BJ (cell line): ENCODE measurements at regions not wholly inside any gene's neighbourhood (a gene's known extent, or its start where the extent isn't known, plus 50 kb on each side); places are given as distances from the start of the nearest gene placed in this dataset.
"Not testable (repeated sequence)": the region's sequence is repeated elsewhere in the genome, so short reads cannot be mapped to it uniquely, and the experiment has no call there.

Experiments used
- CTCF ChIA-PET: fragments of 350-600 bp; formaldehyde crosslinking; extraction: SDS; loops from one replicate; lab custom pipeline; 2021; ENCODE audit warnings: antibody characterized with exemption, inconsistent platforms; lab: Yijun Ruan, JAX
- POLR2A ChIA-PET: fragments of 300-600 bp; sonication (Branson Sonifier 250); formaldehyde crosslinking; extraction: SDS; loops from one replicate; lab custom pipeline; 2021; ENCODE audit warnings: antibody characterized with exemption; lab: Charles Lee
- DNase-seq: peaks from one replicate; pipeline ENCODE4 v3.0.0-alpha.2; 2011; ENCODE audit warnings: low read depth
- H3K27me3 ChIP-seq: 2 replicates; pipeline ENCODE4 v1.6.0; 2011; ENCODE audit warnings: low read length; ENCODE audit not compliant: control insufficient read depth, insufficient read depth
- H3K36me3 ChIP-seq: 2 replicates; pipeline ENCODE4 v1.5.1; 2011; ENCODE audit warnings: low read length; ENCODE audit not compliant: control insufficient read depth, insufficient read depth
- H3K4me3 ChIP-seq: 2 replicates; pipeline ENCODE4 v1.5.1; 2011; ENCODE audit warnings: low read depth, mild to moderate bottlenecking, control low read depth, low read length
- CTCF ChIP-seq: IDR thresholded peaks from 2 replicates; pipeline ENCODE4 v1.5.1; 2011; ENCODE audit warnings: low read depth, mild to moderate bottlenecking, control low read depth, inconsistent platforms, low read length, moderate library complexity; ENCODE audit not compliant: insufficient read depth

GRCh38 chr1:233722212-233722979, 108.5 kb downstream of the KCNK1 start:
- ChIA-PET CTCF (interaction anchor here (0.5 kb wide), 1 partner anchor 87 kb away, joined by 3 read pairs; no protein-coding TSS in a partner anchor), POLR2A (no interaction called here)
- TF ChIP-seq CTCF: no peak
- no peak for DNase-seq
- Histone ChIP-seq H3K36me3 (no peaks in the 10 kb centered on the region), H3K4me3 (no peak overlapping the region), H3K27me3 (no peaks in the 10 kb centered on the region)

GRCh38 chr1:233723387-233723786, 109.5 kb downstream of the KCNK1 start:
- ChIA-PET CTCF (no interaction called here), POLR2A (interaction anchor here (0.6 kb wide), 1 partner anchor 8 kb away, joined by 8 read pairs; no protein-coding TSS in a partner anchor)
- Histone ChIP-seq H3K4me3 (no peak overlapping the region), H3K36me3 (no peaks in the 10 kb centered on the region), H3K27me3 (no peaks in the 10 kb centered on the region)
- no peak for DNase-seq
- no peak for TF ChIP-seq CTCF

GRCh38 chr1:233724131-233724631, 110.3 kb downstream of the KCNK1 start:
- H3K4me3 ChIP-seq, H3K36me3 ChIP-seq, CTCF ChIA-PET, POLR2A ChIA-PET, H3K27me3 ChIP-seq, DNase-seq: not testable (repeated sequence)

GRCh38 chr1:233725423-233725822, 111.5 kb downstream of the KCNK1 start:
- H3K4me3 ChIP-seq: no peak overlapping the region
- TF ChIP-seq CTCF: no peak
- H3K36me3 ChIP-seq: no peaks in the 10 kb centered on the region
- CTCF ChIA-PET: no interaction called here
- DNase-seq: no peak
- no peaks in the 10 kb centered on the region for H3K27me3 ChIP-seq
- POLR2A ChIA-PET: no interaction called here

- CTCF ChIA-PET: no interaction called here
- H3K4me3 ChIP-seq: no peak overlapping the region
- POLR2A ChIA-PET: no interaction called here
- no peak for TF ChIP-seq CTCF
- no peaks in the 10 kb centered on the region for H3K27me3 ChIP-seq
- no peak for DNase-seq
- no peaks in the 10 kb centered on the region for H3K36me3 ChIP-seq
These were observed 114.8 kb downstream of the KCNK1 start for GRCh38 chr1:233728721-233729120.
